ENCODE measurements at regions not wholly inside any gene's neighbourhood (a gene's known extent, or its start where the extent isn't known, plus 50 kb on each side); places are given as distances from the start of the nearest gene placed in this dataset.
A peak's percentile ranks its signal among the peaks of the same experiment; 100 is the strongest.

GRCh38 chr9:32300373-32300772 is 84.1 kb upstream of the ACO1 start (continued):
- TF ChIP-seq HOMEZ (CRISPR knock-in tag; IDR thresholded peaks at IDR 0.05; ENCODE audit: low read depth) (peak; percentile 65; the same call in 1 of the 2 replicates), ZC3H4 (CRISPR knock-in tag; IDR thresholded peaks at IDR 0.05; ENCODE audit: borderline replicate concordance) (no peak), MAF1 (CRISPR knock-in tag; IDR thresholded peaks at IDR 0.05; ENCODE audit: borderline replicate concordance) (no peak), HMGXB4 (CRISPR knock-in tag; IDR thresholded peaks at IDR 0.05; ENCODE audit: borderline replicate concordance in 1 of 2, low read depth in 1 of 2) (no peak), NCOR1 (IDR thresholded peaks at IDR 0.05; ENCODE audit: borderline replicate concordance, low read length) (0 out of 2 replicates have a peak, but pooled peaks have one; percentile 40), NAIF1 (CRISPR knock-in tag; IDR thresholded peaks at IDR 0.05; ENCODE audit: borderline replicate concordance) (no peak), ERF (CRISPR knock-in tag; IDR thresholded peaks at IDR 0.05) (no peak), HNRNPL (IDR thresholded peaks at IDR 0.05; ENCODE audit: low read depth, low read length) (0 out of 2 replicates have a peak, but pooled peaks have one; percentile 37), MIER3 (CRISPR knock-in tag; IDR thresholded peaks at IDR 0.05; ENCODE audit: borderline replicate concordance) (no peak), ZNF577 (CRISPR knock-in tag; IDR thresholded peaks at IDR 0.05; ENCODE audit: borderline replicate concordance, low read depth) (no peak), ZNF30 (CRISPR knock-in tag; IDR thresholded peaks at IDR 0.05) (no peak), TEF (CRISPR knock-in tag; IDR thresholded peaks at IDR 0.05) (no peak), ZNF687 (CRISPR knock-in tag; IDR thresholded peaks at IDR 0.05) (no peak), KLF11 (CRISPR knock-in tag; IDR thresholded peaks at IDR 0.05) (no peak), ZNF383 (CRISPR knock-in tag; IDR thresholded peaks at IDR 0.05; ENCODE audit: borderline replicate concordance) (no peak), NR1H2 (CRISPR knock-in tag; IDR thresholded peaks at IDR 0.05; ENCODE audit: borderline replicate concordance, low read depth) (no peak), TCF7 (IDR thresholded peaks at IDR 0.05; ENCODE audit: low read depth) (peak; percentile 86), NR2F6 (IDR thresholded peaks at IDR 0.05) (peak; percentile 63), NR2F6 (CRISPR knock-in tag; IDR thresholded peaks at IDR 0.05) (no peak), FOXA1 (IDR thresholded peaks at IDR 0.05) (no peak), FOXA1 (CRISPR knock-in tag; IDR thresholded peaks at IDR 0.05) (peak; percentile 85), MLLT10 (CRISPR knock-in tag; IDR thresholded peaks at IDR 0.05) (no peak), GTF2F1 (IDR thresholded peaks at IDR 0.05; ENCODE audit: low read length) (no peak), SNAPC5 (CRISPR knock-in tag; IDR thresholded peaks at IDR 0.05; ENCODE audit: borderline replicate concordance) (no peak), ZFP36L2 (CRISPR knock-in tag; IDR thresholded peaks at IDR 0.05) (no peak)
